Neuron (in vitro differentiated cells): ENCODE measurements at regions not wholly inside any gene's neighbourhood (a gene's known extent, or its start where the extent isn't known, plus 50 kb on each side); places are given as distances from the start of the nearest gene placed in this dataset.
"Not testable (repeated sequence)": the region's sequence is repeated elsewhere in the genome, so short reads cannot be mapped to it uniquely, and the experiment has no call there.

Experiments
- H2AFZ ChIP-seq: one replicate; pipeline ENCODE4 v1.6.1; 2013; ENCODE audit warnings: low read depth, mild to moderate bottlenecking, inconsistent platforms, low read length, moderate library complexity
- H3K27me3 ChIP-seq: one replicate; pipeline ENCODE4 v1.6.1; 2013; ENCODE audit warnings: low read length; ENCODE audit not compliant: insufficient read depth
- H3K36me3 ChIP-seq: one replicate; pipeline ENCODE4 v1.6.1; 2013; ENCODE audit warnings: low read length; ENCODE audit not compliant: insufficient read depth
- H3K4me1 ChIP-seq: one replicate; pipeline ENCODE4 v1.6.1; 2013; ENCODE audit warnings: low read length; ENCODE audit not compliant: insufficient read depth
- H3K4me3 ChIP-seq: 2 replicates; pipeline ENCODE4 v1.5.1; 2013; ENCODE audit warnings: mild to moderate bottlenecking, low read length, moderate library complexity
- H3K9me3 ChIP-seq: one replicate; pipeline ENCODE4 v1.6.1; 2013; ENCODE audit warnings: low read length

DNA sequence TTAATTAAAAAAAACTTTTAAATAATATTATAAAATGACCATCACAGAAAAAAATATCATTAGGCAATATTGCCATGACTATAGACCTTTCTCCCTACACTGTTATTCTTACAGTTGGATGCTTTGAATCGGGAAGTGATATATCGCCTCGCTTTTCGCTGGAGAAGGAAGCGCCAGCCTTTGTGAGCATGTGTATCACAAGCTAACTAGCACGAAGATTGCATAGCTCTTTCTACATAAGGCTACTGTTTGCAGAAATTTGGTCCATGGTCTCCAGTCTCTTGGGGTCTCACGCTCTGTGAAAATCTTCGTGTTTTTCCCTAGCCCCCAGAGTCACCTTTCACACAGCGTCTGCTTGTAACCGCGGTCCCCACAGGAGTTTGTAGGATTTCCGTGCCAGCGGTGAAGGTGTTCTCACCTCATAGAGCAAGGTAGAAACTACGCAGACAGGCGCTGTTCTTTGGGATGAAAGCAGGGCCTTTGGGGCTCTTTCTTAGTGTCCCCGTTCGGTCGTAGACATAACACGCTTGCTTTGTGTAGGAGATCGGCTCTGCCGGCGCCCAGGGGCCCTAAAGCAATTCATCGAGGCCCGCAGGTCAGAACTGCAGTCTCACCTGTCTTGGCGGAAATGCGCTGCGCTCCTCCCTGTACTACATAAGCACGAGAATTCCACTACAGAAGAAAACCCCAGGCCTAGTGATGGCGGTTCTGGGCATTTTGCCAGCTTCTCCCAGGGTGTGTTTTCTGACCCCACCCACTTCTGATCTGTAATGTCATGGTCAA, 214.5 kb upstream of the NOTCH2NLA start:
- H2AFZ ChIP-seq, H3K36me3 ChIP-seq, H3K4me1 ChIP-seq, H3K4me3 ChIP-seq, H3K27me3 ChIP-seq, H3K9me3 ChIP-seq: not testable (repeated sequence)

- not testable (repeated sequence) for H3K4me1 ChIP-seq, H3K4me3 ChIP-seq, H3K27me3 ChIP-seq
Observed at GRCh38 chr1:146438543-146438942, 209.7 kb upstream of the NOTCH2NLA start.

GRCh38 chr1:146416642-146417041, 187.8 kb upstream of the NOTCH2NLA start:
- H3K4me3 ChIP-seq, H2AFZ ChIP-seq, H3K4me1 ChIP-seq, H3K9me3 ChIP-seq, H3K27me3 ChIP-seq, H3K36me3 ChIP-seq: not testable (repeated sequence)

More at GRCh38 chr1:146438543-146438942, 209.7 kb upstream of the NOTCH2NLA start:
- H2AFZ ChIP-seq, H3K9me3 ChIP-seq, H3K36me3 ChIP-seq: not testable (repeated sequence)

DNA sequence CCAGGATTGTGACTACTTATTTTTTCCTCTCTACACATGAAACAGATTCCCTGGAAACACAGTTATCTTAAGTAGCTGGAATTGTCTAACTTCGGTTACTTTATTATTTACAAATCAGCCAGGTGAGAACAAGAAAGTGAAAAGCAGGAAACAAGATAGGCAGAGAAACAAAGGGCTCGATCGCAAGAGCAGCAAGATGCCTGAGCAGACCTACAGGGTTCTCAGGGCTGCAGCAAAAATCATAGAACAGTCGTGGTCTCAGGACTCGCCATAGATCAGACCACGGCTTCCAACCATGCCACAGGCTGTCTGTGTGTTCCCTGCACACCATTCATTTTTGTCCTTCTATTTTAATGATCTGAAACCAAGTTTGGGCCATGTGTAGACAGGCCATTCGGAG, 186.2 kb upstream of the NOTCH2NLA start:
- not testable (repeated sequence) for H3K9me3 ChIP-seq, H3K4me3 ChIP-seq, H3K4me1 ChIP-seq, H3K36me3 ChIP-seq, H3K27me3 ChIP-seq, H2AFZ ChIP-seq

DNA sequence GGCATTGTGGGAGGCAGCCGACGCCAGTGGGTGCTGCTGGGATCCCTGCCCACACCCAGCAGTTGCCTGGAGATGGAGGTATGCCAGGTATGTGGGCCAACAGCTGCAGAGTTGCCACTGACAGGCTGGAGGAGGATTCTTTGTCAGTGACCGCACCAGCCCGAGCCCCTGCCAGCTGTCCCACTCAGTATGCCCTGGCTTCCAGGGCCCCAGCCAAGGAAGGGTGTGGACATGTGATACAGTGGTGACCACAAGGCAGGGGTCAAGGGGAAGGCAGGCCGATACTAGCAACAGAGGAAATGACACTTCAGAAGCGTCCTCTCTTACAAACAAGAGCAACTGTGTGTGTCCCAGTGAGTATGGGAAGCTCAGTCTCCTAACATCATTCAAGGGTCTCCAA, 185.1 kb upstream of the NOTCH2NLA start:
- H3K9me3 ChIP-seq, H3K4me1 ChIP-seq, H3K36me3 ChIP-seq, H3K4me3 ChIP-seq, H2AFZ ChIP-seq, H3K27me3 ChIP-seq: not testable (repeated sequence)

- H3K36me3 ChIP-seq, H3K9me3 ChIP-seq, H2AFZ ChIP-seq, H3K27me3 ChIP-seq, H3K4me3 ChIP-seq, H3K4me1 ChIP-seq: not testable (repeated sequence)
Observed at GRCh38 chr1:146411923-146412322, 183.1 kb upstream of the NOTCH2NLA start.

GRCh38 chr1:146409817-146410441, 181.1 kb upstream of the NOTCH2NLA start:
- H3K9me3 ChIP-seq, H3K4me1 ChIP-seq, H2AFZ ChIP-seq, H3K27me3 ChIP-seq, H3K36me3 ChIP-seq: not testable (repeated sequence)
- H3K4me3 ChIP-seq, result peak overlapping the region; percentile 23

DNA sequence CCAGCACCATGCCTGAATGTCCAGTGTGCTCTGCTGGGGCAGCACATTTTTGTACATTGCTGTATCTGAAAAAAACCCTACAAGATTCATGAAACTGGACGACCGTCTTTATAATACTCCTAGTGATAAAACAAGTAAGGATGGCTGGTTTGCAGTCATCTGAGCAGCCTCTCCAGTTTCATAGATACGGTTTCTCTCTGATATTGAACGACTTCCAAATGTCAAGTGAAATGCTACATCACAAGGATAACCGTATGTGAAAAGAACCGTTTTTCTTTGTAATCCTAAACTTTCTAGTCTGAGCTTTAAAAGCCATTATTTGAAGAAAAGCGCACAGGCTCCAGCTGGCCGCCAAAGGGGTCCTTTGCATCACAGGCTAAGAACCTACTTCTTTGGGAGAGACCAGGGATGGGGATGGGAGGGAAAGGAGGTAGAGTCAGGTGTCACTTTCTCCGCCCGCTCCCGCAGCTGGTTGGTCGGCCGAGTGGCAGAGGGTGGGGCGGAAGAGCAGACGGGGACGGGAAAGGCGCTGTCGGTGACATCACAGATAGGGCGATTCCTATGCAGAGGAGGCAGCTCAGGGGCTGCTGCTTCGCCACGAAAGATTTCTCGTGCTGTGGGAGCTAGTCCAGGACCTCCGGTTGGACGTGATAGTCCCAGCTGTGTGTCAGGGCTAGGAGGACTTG, 180.4 kb upstream of the NOTCH2NLA start:
- not testable (repeated sequence) for H2AFZ ChIP-seq

DNA sequence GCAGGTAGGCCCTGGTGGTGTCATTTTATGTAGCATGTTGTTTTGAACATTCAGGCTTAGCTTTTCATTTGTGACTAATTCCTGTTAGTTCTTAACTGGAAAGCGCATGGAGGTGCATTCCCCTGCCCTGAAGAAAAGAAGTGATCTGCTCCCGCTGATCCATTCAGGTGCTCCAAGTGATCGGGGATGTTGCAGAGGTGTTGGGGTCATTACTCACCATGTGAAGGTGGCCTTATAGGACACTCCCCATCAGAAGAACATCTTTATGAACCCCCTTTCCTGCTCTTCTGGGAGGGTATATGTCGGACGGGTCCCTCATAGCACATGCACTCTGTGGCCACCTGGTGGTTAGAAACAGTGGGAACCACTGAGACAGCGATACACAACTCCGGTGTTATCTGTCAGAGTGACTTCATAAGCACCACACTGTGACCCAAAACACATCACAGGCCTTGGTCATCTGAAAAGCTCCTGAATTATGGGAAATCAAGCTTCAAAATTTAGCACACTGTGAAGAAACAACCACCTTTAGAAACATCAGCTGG, 172.5 kb upstream of the NOTCH2NLA start:
- not testable (repeated sequence) for H3K27me3 ChIP-seq, H3K9me3 ChIP-seq, H3K4me3 ChIP-seq, H3K36me3 ChIP-seq, H2AFZ ChIP-seq, H3K4me1 ChIP-seq

More for the DNA sequence above, 180.4 kb upstream of the NOTCH2NLA start:
- H3K27me3 ChIP-seq, H3K36me3 ChIP-seq, H3K9me3 ChIP-seq, H3K4me1 ChIP-seq: not testable (repeated sequence)
- H3K4me3 ChIP-seq, result peak overlapping the region; percentile 26

- H3K4me1 ChIP-seq, H3K27me3 ChIP-seq, H2AFZ ChIP-seq, H3K9me3 ChIP-seq, H3K4me3 ChIP-seq, H3K36me3 ChIP-seq: not testable (repeated sequence)
Observed at GRCh38 chr1:146400173-146401121, 171.6 kb upstream of the NOTCH2NLA start.

DNA sequence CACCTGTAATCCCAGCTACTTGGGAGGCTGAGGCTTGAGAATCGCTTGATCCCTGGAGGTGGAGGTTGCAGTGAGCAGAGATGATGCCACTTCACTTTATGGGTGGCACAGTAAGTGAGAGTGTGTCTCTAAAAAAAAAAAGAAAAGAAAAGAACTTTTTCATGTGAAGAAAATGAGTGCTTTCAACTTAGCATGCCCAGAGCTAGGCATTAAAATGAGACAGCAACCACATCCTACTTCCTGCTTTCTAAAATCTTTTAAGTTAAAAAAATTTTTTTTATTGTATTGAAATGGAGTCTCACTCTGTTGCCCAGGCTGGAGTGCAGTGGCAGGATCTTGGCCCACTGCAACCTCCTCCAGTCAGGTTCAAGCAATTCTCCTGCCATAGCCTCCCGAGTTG, 170.4 kb upstream of the NOTCH2NLA start:
- not testable (repeated sequence) for H3K4me1 ChIP-seq, H3K27me3 ChIP-seq, H2AFZ ChIP-seq, H3K36me3 ChIP-seq, H3K9me3 ChIP-seq, H3K4me3 ChIP-seq

GRCh38 chr1:146396801-146397200, 168.0 kb upstream of the NOTCH2NLA start:
- not testable (repeated sequence) for H3K4me3 ChIP-seq, H3K27me3 ChIP-seq, H3K4me1 ChIP-seq, H3K36me3 ChIP-seq, H2AFZ ChIP-seq, H3K9me3 ChIP-seq

DNA sequence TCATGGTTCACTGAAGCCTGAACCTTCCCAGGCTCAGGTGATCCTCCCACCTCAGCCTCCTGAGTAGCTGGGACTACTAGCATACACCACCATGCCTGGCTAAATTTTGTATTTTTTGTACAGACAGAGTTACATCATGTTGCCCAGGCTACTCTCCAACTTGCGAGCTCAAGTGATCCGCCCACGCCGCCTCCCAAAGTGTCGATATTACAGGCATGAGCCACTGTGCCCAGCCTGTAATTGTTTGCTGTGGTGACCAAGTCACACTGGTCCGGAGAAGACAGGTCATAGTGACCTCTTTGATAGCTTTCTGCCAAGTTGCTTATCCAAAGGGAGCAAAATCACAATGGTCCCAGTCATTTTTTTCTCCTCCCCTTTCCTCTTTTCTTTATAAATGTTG, 167.4 kb upstream of the NOTCH2NLA start:
- H3K27me3 ChIP-seq, H2AFZ ChIP-seq, H3K4me1 ChIP-seq, H3K9me3 ChIP-seq, H3K36me3 ChIP-seq, H3K4me3 ChIP-seq: not testable (repeated sequence)
